Dedifferentiated amniotic fluid mesenchymal stem cell (primary cell): ENCODE measurements at regions not wholly inside any gene's neighbourhood (a gene's known extent, or its start where the extent isn't known, plus 50 kb on each side); places are given as distances from the start of the nearest gene placed in this dataset.
"Not testable (repeated sequence)": the region's sequence is repeated elsewhere in the genome, so short reads cannot be mapped to it uniquely, and the experiment has no call there.

ENCODE experiments used
- DNase-seq: peaks from one replicate; pipeline ENCODE4 v3.0.0-alpha.2; 2016; ENCODE audit errors: extremely low spot score

GRCh38 chr2:39996653-39997080 lies 217.6 kb upstream of the THUMPD2 start:
- DNase-seq, result no peak

DNA sequence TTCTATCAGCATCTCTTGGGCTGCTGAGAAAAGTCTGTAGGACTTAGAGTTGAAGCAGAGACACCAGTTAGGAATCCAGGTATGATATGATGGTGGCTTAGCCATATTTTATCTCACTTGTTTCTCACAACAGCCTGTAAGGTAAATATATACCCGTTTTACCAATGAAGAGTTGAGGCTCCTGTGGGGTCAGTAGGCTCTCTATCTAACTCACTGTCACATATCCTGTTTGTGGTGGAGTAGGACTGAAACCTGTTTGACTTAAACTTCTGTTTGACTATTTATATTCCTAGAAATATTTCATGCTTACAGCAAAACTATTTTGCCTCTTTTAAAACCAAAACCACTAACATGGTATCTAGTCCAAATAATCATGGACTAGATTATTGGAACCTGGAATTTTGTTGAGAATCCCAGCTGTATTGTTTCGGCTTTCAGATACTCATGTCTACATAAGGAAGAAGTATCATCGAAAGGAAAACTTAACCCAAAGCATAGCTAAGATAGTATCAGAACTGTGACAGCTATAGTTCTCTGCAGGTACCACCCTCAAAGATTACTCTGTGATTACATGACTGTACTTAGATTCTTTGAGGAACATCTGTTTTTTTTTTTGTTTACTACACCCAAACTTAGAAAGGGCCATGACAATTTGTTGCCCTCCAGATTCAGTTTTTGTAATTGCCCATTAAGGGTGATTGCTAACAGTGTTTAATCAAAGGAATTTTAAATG lies 216.1 kb upstream of the THUMPD2 start:
- DNase-seq, result no peak

GRCh38 chr2:39994151-39994550 lies 215.1 kb upstream of the THUMPD2 start:
- peak; percentile 40 for DNase-seq

DNA sequence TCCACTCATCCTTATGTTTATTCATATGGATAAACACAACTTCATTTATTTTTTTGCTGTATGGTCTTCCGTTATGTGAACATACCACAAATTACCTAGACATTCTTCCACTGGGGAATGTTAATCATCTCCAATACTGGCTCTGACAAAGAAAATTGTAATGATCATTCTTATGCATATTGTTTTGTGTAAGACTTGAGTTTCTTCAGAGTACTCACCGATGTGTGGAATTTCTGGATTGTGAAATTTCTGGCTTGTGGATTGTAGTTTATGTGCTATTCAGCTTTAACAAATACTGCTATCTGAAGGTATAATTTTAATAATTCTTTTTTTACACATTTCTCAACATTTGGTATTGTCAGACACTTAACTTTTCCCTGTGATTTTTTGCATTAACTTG lies 212.2 kb upstream of the THUMPD2 start:
- DNase-seq, result peak; percentile 55

DNA sequence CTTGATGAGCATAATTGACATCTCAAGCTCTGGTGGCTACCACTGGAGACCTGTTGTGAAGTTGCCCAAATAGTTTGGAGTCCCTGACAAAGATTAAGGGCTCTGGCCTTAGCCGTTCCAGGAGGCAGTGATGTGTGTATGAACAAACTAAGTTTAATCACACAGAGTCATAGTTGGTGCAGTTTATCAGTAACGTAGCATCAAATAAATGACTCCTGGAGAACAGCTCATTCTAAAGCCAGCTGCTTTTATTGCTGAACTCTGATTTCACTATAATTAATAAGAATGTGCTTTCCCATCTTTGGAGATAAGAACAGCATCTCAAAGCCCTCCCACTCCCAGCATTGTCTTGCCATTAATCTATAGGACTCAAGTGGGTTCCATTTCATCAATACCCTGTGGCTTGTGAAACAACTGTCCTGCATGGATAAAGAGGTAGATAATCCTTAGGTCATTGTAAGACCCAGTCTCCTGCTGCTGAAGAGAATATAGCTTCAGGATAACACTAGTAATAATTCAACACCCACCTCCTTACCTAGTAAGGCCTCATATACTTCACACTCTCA lies 211.4 kb upstream of the THUMPD2 start:
- no peak for DNase-seq

- no peak for DNase-seq
These were observed 210.8 kb upstream of the THUMPD2 start for GRCh38 chr2:39989888-39990287.

DNA sequence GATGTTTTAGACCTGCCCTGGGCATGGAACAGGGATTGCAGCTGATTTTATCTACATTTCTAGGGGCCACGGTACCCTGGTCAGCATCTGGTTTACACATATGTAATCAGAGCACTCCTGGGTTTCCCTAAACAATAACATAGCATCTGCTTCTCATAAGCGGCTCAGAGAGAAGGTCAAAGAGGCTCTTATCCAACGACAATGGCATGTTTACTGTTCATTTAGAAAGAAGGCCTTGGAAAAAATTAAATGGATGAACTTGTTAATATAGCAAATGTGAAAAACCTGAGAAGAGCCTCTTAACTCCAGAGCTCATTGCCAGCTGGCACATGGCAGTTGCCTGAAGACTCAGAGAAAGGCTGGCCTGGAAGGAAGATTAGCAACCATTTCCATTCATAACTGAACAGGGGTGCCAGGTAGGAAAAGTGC lies 202.8 kb upstream of the THUMPD2 start:
- DNase-seq, result no peak

- DNase-seq, result no peak
These were observed 196.5 kb upstream of the THUMPD2 start for GRCh38 chr2:39975476-39976020.

DNA sequence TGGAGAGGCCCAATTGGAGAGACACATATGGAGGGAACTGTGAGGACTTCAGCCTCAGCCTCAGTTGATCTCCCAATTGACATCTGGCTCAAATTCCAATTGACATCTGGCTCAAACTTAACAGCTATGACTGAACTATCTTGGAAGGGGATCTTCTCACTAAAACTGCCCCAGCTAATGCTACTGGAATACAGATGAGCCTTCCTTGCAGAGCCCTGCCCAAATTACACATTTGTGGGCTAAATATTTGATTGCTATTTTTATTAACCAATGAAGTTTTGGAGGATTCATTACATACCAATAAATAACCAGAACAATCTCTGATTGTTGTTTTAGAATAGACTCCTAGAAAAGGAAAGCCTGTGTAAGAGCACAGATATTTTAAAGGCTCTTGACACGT lies 189.0 kb upstream of the THUMPD2 start:
- no peak for DNase-seq

- not testable (repeated sequence) for DNase-seq
These were observed 181.6 kb upstream of the THUMPD2 start for GRCh38 chr2:39960681-39961080.

GRCh38 chr2:39954346-39954745 lies 175.3 kb upstream of the THUMPD2 start:
- no peak for DNase-seq

DNA sequence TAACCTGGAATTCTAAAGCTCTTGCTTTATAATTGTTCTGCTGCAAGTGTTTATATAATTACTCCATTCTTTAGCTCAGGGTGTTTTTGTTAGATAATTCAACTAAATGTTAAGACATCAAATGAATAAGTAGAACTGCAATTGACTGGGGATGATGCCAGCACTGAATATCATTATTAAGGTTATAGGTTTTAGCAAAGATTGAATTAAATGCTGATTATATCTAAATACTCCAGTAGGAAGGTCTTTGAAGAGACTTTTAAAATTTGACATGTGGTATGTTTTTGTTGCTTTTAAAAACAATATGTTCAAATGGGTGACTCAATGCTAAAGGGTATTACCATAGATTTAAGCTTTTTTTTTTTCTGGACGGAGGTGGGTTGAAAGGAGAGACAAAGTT lies 170.1 kb upstream of the THUMPD2 start:
- DNase-seq, result no peak

GRCh38 chr2:39948016-39948719 lies 169.1 kb upstream of the THUMPD2 start:
- DNase-seq, result no peak

- DNase-seq, result no peak
These were observed 168.4 kb upstream of the THUMPD2 start for GRCh38 chr2:39947294-39948015.

- DNase-seq, result peak; percentile 39
These were observed 163.9 kb upstream of the THUMPD2 start for GRCh38 chr2:39942950-39943349.

- peak; percentile 73 for DNase-seq
These were observed 159.2 kb upstream of the THUMPD2 start for GRCh38 chr2:39938035-39938835.

- no peak for DNase-seq
These were observed 158.6 kb upstream of the THUMPD2 start for GRCh38 chr2:39937621-39938020.

GRCh38 chr2:39934851-39935250 lies 155.8 kb upstream of the THUMPD2 start:
- DNase-seq, result no peak

DNA sequence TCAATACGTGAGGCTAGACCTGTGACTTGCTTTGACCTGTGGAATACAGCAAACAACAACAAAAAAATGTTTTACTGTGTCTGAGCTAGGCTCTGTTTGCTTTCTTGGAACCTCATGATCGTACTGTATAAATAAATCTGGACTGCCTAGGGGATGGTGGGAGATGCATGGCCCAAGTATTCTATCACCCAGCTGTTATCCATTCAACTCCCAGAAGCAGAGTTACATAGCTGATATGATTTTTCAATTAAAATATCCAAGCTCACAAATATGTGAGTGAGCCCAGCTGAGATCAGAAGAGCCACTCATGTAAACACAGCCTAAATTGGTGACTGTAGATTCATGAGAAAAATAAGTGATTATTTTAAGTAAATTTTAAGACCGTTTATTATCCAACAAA lies 154.1 kb upstream of the THUMPD2 start:
- DNase-seq, result no peak

GRCh38 chr2:39932198-39932597 lies 153.1 kb upstream of the THUMPD2 start:
- DNase-seq, result no peak
